ENCODE measurements at regions not wholly inside any gene's neighbourhood (a gene's known extent, or its start where the extent isn't known, plus 50 kb on each side); places are given as distances from the start of the nearest gene placed in this dataset.

DNA sequence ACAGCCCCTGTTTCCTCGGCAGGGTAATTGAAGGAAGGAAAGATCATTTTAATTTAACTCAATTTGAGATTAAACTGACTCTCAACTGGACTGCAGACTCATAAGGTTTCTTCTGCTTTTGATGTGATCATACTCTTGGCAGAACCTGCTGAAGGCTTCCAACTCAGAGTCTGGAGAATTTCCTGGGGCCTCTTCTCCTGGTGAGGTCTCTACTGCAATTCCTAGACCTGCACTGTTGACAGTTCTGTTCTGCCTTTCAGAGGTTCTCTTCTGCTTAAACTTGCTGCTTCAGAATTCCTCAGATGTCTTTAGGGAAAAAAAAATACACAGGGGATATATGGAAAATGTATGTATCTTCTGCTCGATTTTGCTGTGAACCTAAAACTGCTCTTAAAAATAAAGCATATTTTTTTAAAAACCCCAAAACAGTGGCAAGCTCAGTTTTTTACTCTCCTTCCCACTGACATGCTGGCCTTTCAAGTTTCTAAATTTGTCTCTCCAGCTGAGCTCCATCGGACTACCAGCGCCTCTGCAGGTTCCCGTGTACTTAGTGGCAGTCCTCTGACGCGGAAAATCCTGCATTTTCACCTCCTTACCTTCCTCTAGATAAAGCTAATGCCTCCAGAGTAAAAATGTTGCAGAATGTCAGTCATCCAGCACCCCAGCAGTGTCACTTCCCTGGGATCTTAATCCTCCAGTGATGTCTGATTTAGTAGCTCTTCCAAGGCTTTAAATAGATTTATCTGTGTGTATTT is 733.5 kb upstream of the SGCG start:
- DNase-seq: no peak
- H3K4me1 Mint-ChIP-seq (ENCODE audit: low read depth): no peaks in the 10 kb centered on the region
- no peaks in the 10 kb centered on the region for H3K36me3 Mint-ChIP-seq (ENCODE audit: low read depth)
- no peak overlapping the region for H3K4me3 Mint-ChIP-seq
- H3K27me3 Mint-ChIP-seq: peaks cover 8% of the 10 kb centered on the region
- no peak overlapping the region for H3K27ac Mint-ChIP-seq
- no peaks in the 10 kb centered on the region for H3K9me3 Mint-ChIP-seq

DNA sequence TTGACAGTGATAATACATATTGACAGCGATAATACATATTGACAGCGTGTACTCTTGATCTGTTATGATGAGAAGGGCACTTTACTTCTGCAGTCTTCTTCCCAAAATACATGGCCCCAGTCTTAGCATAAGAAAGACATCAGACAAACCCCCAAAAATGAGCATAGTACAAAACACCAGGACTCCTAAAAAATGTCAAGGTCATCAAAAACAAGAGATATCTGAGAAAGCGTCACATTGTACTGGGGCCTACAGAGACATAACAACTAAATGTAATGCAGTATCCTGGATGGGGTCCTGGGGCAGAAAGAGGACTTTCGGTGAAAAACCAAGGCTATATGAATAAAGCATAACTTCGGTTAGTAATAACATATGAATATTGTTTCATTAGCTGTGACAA is 731.5 kb upstream of the SGCG start:
- H3K27me3 Mint-ChIP-seq: peaks cover 8% of the 10 kb centered on the region
- no peaks in the 10 kb centered on the region for H3K36me3 Mint-ChIP-seq (ENCODE audit: low read depth)
- H3K27ac Mint-ChIP-seq: no peak overlapping the region
- DNase-seq: no peak
- no peaks in the 10 kb centered on the region for H3K4me1 Mint-ChIP-seq (ENCODE audit: low read depth)
- no peaks in the 10 kb centered on the region for H3K9me3 Mint-ChIP-seq
- H3K4me3 Mint-ChIP-seq: no peak overlapping the region

- Mint-ChIP-seq H3K9me3 (no peaks in the 10 kb centered on the region), H3K36me3 (ENCODE audit: low read depth) (no peaks in the 10 kb centered on the region)
- DNase-seq: no peak
Measured at GRCh38 chr13:22451327-22451741, 729.4 kb upstream of the SGCG start.

DNA sequence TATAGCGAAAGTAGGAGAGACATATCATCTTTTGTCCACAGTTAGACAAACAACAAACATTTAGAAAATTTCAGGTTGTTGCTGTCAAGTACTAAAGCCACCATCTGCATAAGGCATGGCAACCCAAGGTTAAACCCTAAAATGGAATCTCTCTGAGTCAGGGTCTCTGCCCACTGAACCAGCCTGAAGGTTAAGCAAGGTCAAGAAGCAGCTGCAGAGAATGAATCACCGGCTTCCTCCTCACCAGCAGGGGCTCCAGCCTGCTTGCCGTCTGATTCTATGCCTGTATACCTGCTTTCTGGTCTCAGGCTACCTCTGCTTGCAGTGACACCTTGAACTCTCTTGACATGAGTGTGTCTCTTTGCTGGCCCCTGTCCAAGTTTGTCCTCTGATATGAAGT is 726.2 kb upstream of the SGCG start:
- Mint-ChIP-seq H3K36me3 (ENCODE audit: low read depth) (no peaks in the 10 kb centered on the region), H3K4me3 (no peak overlapping the region), H3K9me3 (no peaks in the 10 kb centered on the region), H3K4me1 (ENCODE audit: low read depth) (no peaks in the 10 kb centered on the region), H3K27ac (no peak overlapping the region), H3K27me3 (no peaks in the 10 kb centered on the region)
- no peak for DNase-seq

More at GRCh38 chr13:22451327-22451741, 729.4 kb upstream of the SGCG start:
- no peak overlapping the region for H3K27ac Mint-ChIP-seq
- no peak overlapping the region for H3K4me3 Mint-ChIP-seq
- H3K4me1 Mint-ChIP-seq (ENCODE audit: low read depth): no peaks in the 10 kb centered on the region
- H3K27me3 Mint-ChIP-seq: peaks cover 8% of the 10 kb centered on the region

GRCh38 chr13:22455036-22455435 is 725.7 kb upstream of the SGCG start:
- no peaks in the 10 kb centered on the region for H3K36me3 Mint-ChIP-seq (ENCODE audit: low read depth)
- no peaks in the 10 kb centered on the region for H3K4me1 Mint-ChIP-seq (ENCODE audit: low read depth)
- no peak for DNase-seq
- no peaks in the 10 kb centered on the region for H3K9me3 Mint-ChIP-seq
- no peak overlapping the region for H3K4me3 Mint-ChIP-seq
- no peaks in the 10 kb centered on the region for H3K27me3 Mint-ChIP-seq
- H3K27ac Mint-ChIP-seq: no peak overlapping the region

- H3K27me3 Mint-ChIP-seq: no peaks in the 10 kb centered on the region
- no peak for DNase-seq
- no peaks in the 10 kb centered on the region for H3K36me3 Mint-ChIP-seq (ENCODE audit: low read depth)
- no peak overlapping the region for H3K27ac Mint-ChIP-seq
- H3K9me3 Mint-ChIP-seq: no peaks in the 10 kb centered on the region
- no peaks in the 10 kb centered on the region for H3K4me1 Mint-ChIP-seq (ENCODE audit: low read depth)
- no peak overlapping the region for H3K4me3 Mint-ChIP-seq
Measured at GRCh38 chr13:22461854-22462490, 718.8 kb upstream of the SGCG start.

DNA sequence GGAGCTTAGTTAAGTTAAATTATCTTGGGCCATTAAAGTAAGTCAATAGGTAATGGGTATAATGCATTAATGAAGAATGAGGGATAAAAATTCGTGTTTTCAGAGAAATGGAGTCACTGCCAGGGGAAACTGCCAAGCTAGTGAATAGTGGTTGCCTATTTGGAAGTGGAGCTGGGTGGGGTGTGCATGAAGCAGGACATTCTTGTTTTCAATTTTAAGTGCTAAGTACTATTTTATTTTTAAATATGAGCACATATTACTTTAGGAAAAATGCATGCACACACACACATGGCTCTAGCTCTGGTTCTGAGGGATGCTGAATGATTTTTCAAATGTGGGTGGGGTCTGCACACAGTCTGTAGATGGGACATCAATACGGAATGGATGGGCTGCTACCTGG is 717.7 kb upstream of the SGCG start:
- H3K4me1 Mint-ChIP-seq (ENCODE audit: low read depth): no peaks in the 10 kb centered on the region
- no peak overlapping the region for H3K27ac Mint-ChIP-seq
- no peaks in the 10 kb centered on the region for H3K36me3 Mint-ChIP-seq (ENCODE audit: low read depth)
- DNase-seq: no peak
- no peaks in the 10 kb centered on the region for H3K9me3 Mint-ChIP-seq
- H3K4me3 Mint-ChIP-seq: no peak overlapping the region
- H3K27me3 Mint-ChIP-seq: no peaks in the 10 kb centered on the region

- Mint-ChIP-seq H3K27ac (no peak overlapping the region), H3K9me3 (no peaks in the 10 kb centered on the region), H3K4me3 (no peak overlapping the region), H3K4me1 (ENCODE audit: low read depth) (no peaks in the 10 kb centered on the region), H3K36me3 (ENCODE audit: low read depth) (no peaks in the 10 kb centered on the region), H3K27me3 (no peaks in the 10 kb centered on the region)
- no peak for DNase-seq
Measured at GRCh38 chr13:22468045-22468444, 712.7 kb upstream of the SGCG start.

DNA sequence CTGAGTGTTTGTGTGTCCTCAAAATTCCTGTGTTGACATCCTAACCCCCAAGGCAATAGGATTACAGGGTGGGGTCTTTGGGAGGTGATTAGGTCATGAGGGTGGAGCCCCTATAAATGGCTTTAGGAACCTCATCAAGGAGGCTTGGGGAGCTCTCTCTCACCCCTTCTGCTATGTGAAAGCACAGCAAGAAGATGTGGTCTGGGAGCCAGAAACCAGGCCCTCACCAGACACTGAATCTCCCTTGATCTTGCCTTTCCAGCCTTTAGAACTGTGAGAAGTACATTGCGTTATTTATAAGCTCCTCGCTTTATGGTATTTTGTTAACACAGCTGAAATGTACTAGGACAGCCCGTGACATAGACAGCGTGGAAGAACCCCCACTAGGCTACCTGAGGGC is 712.0 kb upstream of the SGCG start:
- Mint-ChIP-seq H3K27me3 (no peaks in the 10 kb centered on the region), H3K36me3 (ENCODE audit: low read depth) (no peaks in the 10 kb centered on the region)

GRCh38 chr13:22469452-22469851 is 711.3 kb upstream of the SGCG start:
- no peaks in the 10 kb centered on the region for H3K27me3 Mint-ChIP-seq
- H3K36me3 Mint-ChIP-seq (ENCODE audit: low read depth): no peaks in the 10 kb centered on the region
- no peaks in the 10 kb centered on the region for H3K9me3 Mint-ChIP-seq
- no peak overlapping the region for H3K27ac Mint-ChIP-seq
- no peak for DNase-seq
- H3K4me1 Mint-ChIP-seq (ENCODE audit: low read depth): no peaks in the 10 kb centered on the region
- H3K4me3 Mint-ChIP-seq: no peak overlapping the region

More for the DNA sequence above, 712.0 kb upstream of the SGCG start:
- no peaks in the 10 kb centered on the region for H3K9me3 Mint-ChIP-seq
- H3K4me1 Mint-ChIP-seq (ENCODE audit: low read depth): no peaks in the 10 kb centered on the region
- no peak overlapping the region for H3K27ac Mint-ChIP-seq
- DNase-seq: no peak
- H3K4me3 Mint-ChIP-seq: no peak overlapping the region

- DNase-seq: no peak
- Mint-ChIP-seq H3K4me3 (no peak overlapping the region), H3K27ac (no peak overlapping the region), H3K27me3 (no peaks in the 10 kb centered on the region), H3K9me3 (no peaks in the 10 kb centered on the region), H3K36me3 (ENCODE audit: low read depth) (no peaks in the 10 kb centered on the region), H3K4me1 (ENCODE audit: low read depth) (no peaks in the 10 kb centered on the region)
Measured at GRCh38 chr13:22470075-22470474, 710.7 kb upstream of the SGCG start.

- Mint-ChIP-seq H3K4me1 (ENCODE audit: low read depth) (peaks cover 7% of the 10 kb centered on the region), H3K27me3 (no peaks in the 10 kb centered on the region), H3K36me3 (ENCODE audit: low read depth) (no peaks in the 10 kb centered on the region), H3K4me3 (no peak overlapping the region), H3K27ac (no peak overlapping the region), H3K9me3 (peaks cover 2% of the 10 kb centered on the region)
- DNase-seq: no peak
Measured at GRCh38 chr13:22482496-22483000, 698.2 kb upstream of the SGCG start.

DNA sequence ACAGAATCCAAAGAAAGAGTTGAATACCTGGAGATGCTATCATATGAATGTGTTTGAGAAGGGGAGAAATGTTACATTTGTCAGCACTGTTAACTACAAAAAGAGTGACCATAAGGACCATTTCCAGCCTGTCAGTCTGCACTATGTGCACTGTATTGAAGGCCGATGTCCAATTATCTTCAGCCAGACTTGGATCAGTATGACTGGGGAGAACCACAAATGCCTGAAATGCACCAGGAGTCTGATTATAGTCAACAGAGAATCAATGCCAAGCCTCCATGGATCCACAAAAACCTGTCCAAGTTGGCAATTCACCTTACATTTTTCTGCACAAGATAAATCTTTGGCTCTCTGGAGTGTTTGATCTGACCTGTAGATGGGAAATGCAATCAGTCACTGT is 697.5 kb upstream of the SGCG start:
- no peak for DNase-seq
- Mint-ChIP-seq H3K4me3 (no peak overlapping the region), H3K9me3 (peaks cover 2% of the 10 kb centered on the region), H3K36me3 (ENCODE audit: low read depth) (no peaks in the 10 kb centered on the region), H3K4me1 (ENCODE audit: low read depth) (peaks cover 7% of the 10 kb centered on the region), H3K27me3 (no peaks in the 10 kb centered on the region), H3K27ac (no peak overlapping the region)

DNA sequence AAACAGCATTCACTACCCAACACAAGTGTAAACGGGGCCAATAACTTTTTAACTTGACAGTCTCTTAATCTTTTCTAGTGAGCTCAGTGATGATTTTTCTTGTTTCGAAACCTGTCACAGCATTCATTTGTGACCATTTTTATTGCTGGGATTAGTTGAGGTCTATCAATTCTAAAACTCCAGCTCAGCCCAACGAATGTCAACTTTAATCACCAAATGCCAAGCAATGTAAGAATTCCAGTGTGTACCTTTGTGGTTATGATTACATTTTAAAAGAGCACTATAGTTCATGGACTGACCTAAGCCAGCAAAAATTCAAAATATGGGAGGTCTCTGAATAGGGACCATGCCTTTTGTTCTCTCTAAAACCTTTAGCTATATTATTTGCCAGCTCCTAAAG is 694.3 kb upstream of the SGCG start:
- H3K36me3 Mint-ChIP-seq (ENCODE audit: low read depth): no peaks in the 10 kb centered on the region
- no peak overlapping the region for H3K27ac Mint-ChIP-seq
- H3K9me3 Mint-ChIP-seq: no peaks in the 10 kb centered on the region
- no peaks in the 10 kb centered on the region for H3K27me3 Mint-ChIP-seq
- H3K4me3 Mint-ChIP-seq: no peak overlapping the region
- DNase-seq: no peak
- H3K4me1 Mint-ChIP-seq (ENCODE audit: low read depth): peaks cover 7% of the 10 kb centered on the region

DNA sequence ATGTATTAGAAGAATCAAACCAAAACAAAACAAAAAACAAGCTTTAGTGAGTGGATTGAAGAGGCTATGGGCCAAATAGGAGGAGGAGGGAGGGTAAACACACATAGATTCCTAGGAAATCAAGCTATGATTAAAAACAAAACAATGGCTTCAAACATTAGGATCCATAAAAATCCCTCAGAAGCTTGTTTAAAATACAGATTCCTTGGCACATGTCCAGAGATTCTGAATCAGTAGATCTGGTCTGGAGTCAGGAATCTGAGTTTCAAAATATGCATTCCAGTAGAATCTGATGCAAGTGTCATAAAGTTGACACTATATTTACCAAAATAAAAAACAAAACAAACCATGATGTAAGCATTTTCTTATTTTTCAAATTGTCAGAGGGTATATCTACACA is 692.8 kb upstream of the SGCG start:
- no peak overlapping the region for H3K27ac Mint-ChIP-seq
- H3K9me3 Mint-ChIP-seq: no peaks in the 10 kb centered on the region

More for the DNA sequence above, 692.8 kb upstream of the SGCG start:
- DNase-seq: no peak
- Mint-ChIP-seq H3K4me3 (no peak overlapping the region), H3K4me1 (ENCODE audit: low read depth) (no peaks in the 10 kb centered on the region), H3K27me3 (no peaks in the 10 kb centered on the region), H3K36me3 (ENCODE audit: low read depth) (no peaks in the 10 kb centered on the region)
